ENCODE measurements at regions not wholly inside any gene's neighbourhood (a gene's known extent, or its start where the extent isn't known, plus 50 kb on each side); places are given as distances from the start of the nearest gene placed in this dataset.

DNA sequence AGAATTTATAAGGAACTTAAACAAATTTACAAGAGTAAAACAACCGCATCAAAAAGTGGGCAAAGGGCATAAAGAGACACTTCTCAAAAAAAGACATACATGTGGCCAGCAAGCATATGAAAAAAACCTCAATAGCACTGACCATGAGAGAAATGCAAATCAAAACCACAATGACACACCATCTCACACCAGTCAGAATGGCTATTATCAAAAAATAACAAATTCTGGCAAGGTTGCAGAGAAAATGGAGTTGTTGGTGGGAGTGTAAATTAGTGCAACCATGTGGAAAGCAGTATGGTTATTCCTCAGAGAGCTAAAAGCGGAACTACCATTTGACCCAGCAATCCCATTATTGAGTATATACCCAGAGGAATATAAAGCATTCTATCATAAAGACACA is 866.8 kb upstream of the TENM4 start:
- DNase-seq: no peak
- Mint-ChIP-seq H3K27me3 (ENCODE audit: low read depth, poor library complexity) (peaks cover 2% of the 10 kb centered on the region), H3K4me1 (no peaks in the 10 kb centered on the region), H3K36me3 (ENCODE audit: low read depth) (no peaks in the 10 kb centered on the region), H3K9me3 (peaks cover 27% of the 10 kb centered on the region), H3K27ac (no peak overlapping the region), H3K4me3 (no peak overlapping the region)
- TF ChIP-seq, protein P1, sequence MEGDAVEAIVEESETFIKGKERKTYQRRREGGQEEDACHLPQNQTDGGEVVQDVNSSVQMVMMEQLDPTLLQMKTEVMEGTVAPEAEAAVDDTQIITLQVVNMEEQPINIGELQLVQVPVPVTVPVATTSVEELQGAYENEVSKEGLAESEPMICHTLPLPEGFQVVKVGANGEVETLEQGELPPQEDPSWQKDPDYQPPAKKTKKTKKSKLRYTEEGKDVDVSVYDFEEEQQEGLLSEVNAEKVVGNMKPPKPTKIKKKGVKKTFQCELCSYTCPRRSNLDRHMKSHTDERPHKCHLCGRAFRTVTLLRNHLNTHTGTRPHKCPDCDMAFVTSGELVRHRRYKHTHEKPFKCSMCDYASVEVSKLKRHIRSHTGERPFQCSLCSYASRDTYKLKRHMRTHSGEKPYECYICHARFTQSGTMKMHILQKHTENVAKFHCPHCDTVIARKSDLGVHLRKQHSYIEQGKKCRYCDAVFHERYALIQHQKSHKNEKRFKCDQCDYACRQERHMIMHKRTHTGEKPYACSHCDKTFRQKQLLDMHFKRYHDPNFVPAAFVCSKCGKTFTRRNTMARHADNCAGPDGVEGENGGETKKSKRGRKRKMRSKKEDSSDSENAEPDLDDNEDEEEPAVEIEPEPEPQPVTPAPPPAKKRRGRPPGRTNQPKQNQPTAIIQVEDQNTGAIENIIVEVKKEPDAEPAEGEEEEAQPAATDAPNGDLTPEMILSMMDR (IDR thresholded peaks at IDR 0.05): no peak

- Mint-ChIP-seq H3K4me3 (no peak overlapping the region), H3K27ac (peak overlapping the region; percentile 27), H3K4me1 (no peaks in the 10 kb centered on the region), H3K27me3 (ENCODE audit: low read depth, poor library complexity) (peaks cover 2% of the 10 kb centered on the region), H3K36me3 (ENCODE audit: low read depth) (no peaks in the 10 kb centered on the region), H3K9me3 (peaks cover 8% of the 10 kb centered on the region)
- no peak for DNase-seq
- TF ChIP-seq, protein P1 (IDR thresholded peaks at IDR 0.05): no peak
Measured at GRCh38 chr11:80297858-80298632, 857.2 kb upstream of the TENM4 start.

GRCh38 chr11:80293293-80293692 is 852.5 kb upstream of the TENM4 start:
- H3K27me3 Mint-ChIP-seq (ENCODE audit: low read depth, poor library complexity): no peaks in the 10 kb centered on the region
- no peaks in the 10 kb centered on the region for H3K9me3 Mint-ChIP-seq
- H3K36me3 Mint-ChIP-seq (ENCODE audit: low read depth): no peaks in the 10 kb centered on the region
- H3K4me1 Mint-ChIP-seq: no peaks in the 10 kb centered on the region
- TF ChIP-seq, protein P1 (IDR thresholded peaks at IDR 0.05): no peak
- no peak overlapping the region for H3K4me3 Mint-ChIP-seq
- H3K27ac Mint-ChIP-seq: no peak overlapping the region
- no peak for DNase-seq

DNA sequence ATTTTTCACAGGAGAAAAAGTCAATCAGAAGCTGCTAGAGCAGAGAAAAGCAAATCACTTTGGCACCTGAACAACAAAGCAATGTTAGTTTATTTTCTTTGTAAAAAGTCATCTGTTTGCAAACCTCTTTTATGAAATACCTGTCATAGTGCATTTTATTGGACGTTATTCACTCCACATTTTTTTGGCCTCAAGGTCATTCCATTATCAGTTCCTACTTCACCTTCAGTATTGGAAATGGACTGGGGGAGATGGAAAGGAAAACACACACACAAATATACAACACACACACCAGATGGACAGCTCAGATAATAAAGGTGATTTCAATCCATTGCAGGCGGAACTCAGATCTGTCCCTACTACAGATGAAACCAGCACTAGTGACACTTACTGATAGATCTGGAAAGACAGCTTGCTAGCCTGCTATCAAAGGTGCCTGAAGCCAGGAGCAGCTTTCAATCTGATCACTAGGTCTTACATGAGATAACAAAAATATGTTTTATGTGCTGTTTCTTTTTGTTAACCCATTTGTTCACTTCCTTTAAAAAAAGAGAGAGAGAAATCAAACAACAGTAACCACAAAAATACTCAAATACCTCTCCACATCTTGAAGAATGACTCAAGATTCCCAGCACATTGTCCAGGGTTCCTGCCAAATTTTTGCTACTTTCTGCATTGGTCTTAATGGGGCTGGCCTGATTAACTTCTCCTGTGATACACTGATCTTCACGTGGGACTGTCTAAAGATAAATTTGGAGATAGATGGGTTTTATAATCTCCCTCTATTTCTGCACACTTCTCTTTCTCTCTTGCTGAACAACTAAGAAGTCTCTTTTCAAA is 844.3 kb upstream of the TENM4 start:
- no peaks in the 10 kb centered on the region for H3K36me3 Mint-ChIP-seq (ENCODE audit: low read depth)
- H3K27me3 Mint-ChIP-seq (ENCODE audit: low read depth, poor library complexity): peaks cover 6% of the 10 kb centered on the region
- TF ChIP-seq, protein P1 (IDR thresholded peaks at IDR 0.05): no peak
- H3K4me3 Mint-ChIP-seq: no peak overlapping the region
- no peak overlapping the region for H3K27ac Mint-ChIP-seq
- DNase-seq: no peak
- H3K4me1 Mint-ChIP-seq: no peaks in the 10 kb centered on the region
- H3K9me3 Mint-ChIP-seq: no peaks in the 10 kb centered on the region

DNA sequence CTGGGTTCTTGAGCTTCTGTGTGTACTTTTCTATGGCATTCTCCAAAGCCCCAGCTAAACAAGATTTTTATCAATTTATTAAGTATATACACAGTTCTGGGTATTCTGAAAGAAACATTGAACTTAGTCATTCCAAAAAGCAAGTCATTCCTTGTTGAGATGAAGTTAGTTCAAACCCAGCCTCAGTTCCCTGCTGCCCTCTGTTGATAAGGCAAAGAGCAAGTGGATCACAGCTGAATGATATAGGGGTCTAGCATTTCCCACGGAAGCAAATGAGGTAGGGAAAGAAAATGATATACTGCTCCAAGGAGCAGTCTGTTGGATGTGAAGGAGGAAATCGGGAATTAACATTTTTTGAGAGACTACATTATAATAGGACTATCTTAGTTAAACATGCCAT is 841.8 kb upstream of the TENM4 start:
- TF ChIP-seq, protein P1 (IDR thresholded peaks at IDR 0.05): no peak
- Mint-ChIP-seq H3K27me3 (ENCODE audit: low read depth, poor library complexity) (peaks cover 6% of the 10 kb centered on the region), H3K36me3 (ENCODE audit: low read depth) (no peaks in the 10 kb centered on the region), H3K27ac (no peak overlapping the region), H3K9me3 (no peaks in the 10 kb centered on the region), H3K4me1 (no peaks in the 10 kb centered on the region), H3K4me3 (no peak overlapping the region)
- no peak for DNase-seq

Measured in nephron progenitor cell (in vitro differentiated cells).